IMR-90 (cell line): ENCODE measurements at regions not wholly inside any gene's neighbourhood (a gene's known extent, or its start where the extent isn't known, plus 50 kb on each side); places are given as distances from the start of the nearest gene placed in this dataset.

Experiments
- ATAC-seq: fragments of 200-7000 bp; cut with Tn5 transposase; 2 replicates; pipeline ENCODE4 v1.9.1; 2020; ENCODE audit warnings: low read depth, mild to moderate bottlenecking, moderate library complexity
- BruUV-seq: library from RNA; stranded (reverse); fragments of 400-500 nt; replicated peaks from 2 replicates; lab custom pipeline; 2021; lab: Mats Ljungman, UMichigan
- CTCF ChIA-PET: fragments of 300-600 bp; formaldehyde crosslinking; extraction: SDS; loops from one replicate; lab custom pipeline; 2021; ENCODE audit warnings: antibody characterized with exemption; lab: Yijun Ruan, JAX
- POLR2A ChIA-PET: fragments of 300-600 bp; sonication (Branson Sonifier 250); formaldehyde crosslinking; loops from one replicate; lab custom pipeline; 2022; ENCODE audit warnings: antibody characterized with exemption; ENCODE audit not compliant: unreplicated experiment; lab: Charles Lee
- DNase-seq: peaks from one replicate; pipeline ENCODE4 v3.0.0; 2013
- H2AFZ ChIP-seq: replicated peaks from 2 replicates; pipeline ENCODE3; 2013; ENCODE audit warnings: low read length, mild to moderate bottlenecking; ENCODE audit not compliant: poor library complexity
- H2AK5ac ChIP-seq: 2 replicates; pipeline ENCODE4 v1.6.1; 2013; ENCODE audit warnings: low read depth, low read length, inconsistent platforms
- H2AK9ac ChIP-seq: replicated peaks from 2 replicates; pipeline ENCODE3; 2013; ENCODE audit warnings: mild to moderate bottlenecking, low read depth, low read length, moderate library complexity; ENCODE audit not compliant: poor library complexity
- H2BK120ac ChIP-seq: 2 replicates; pipeline ENCODE4 v1.6.1; 2013; ENCODE audit warnings: low read depth, low read length, inconsistent platforms
- H2BK15ac ChIP-seq: 3 replicates; pipeline ENCODE4 v1.6.1; 2013; ENCODE audit warnings: low read depth, low read length, inconsistent platforms
- H2BK20ac ChIP-seq: 2 replicates; pipeline ENCODE4 v1.6.1; 2013; ENCODE audit warnings: low read depth, mild to moderate bottlenecking, inconsistent platforms, low read length, moderate library complexity
- H2BK5ac ChIP-seq: 2 replicates; pipeline ENCODE4 v1.6.1; 2013; ENCODE audit warnings: mild to moderate bottlenecking, low read depth, low read length, inconsistent platforms; ENCODE audit not compliant: poor library complexity, severe bottlenecking
- H3K14ac ChIP-seq: replicated peaks from 2 replicates; pipeline ENCODE4 v1.6.1; 2013; ENCODE audit warnings: low read depth, low read length, inconsistent platforms
- H3K18ac ChIP-seq: 2 replicates; pipeline ENCODE4 v1.6.1; 2013; ENCODE audit warnings: low read depth, low read length, control low read depth
- H3K23ac ChIP-seq: 2 replicates; pipeline ENCODE4 v1.6.1; 2013; ENCODE audit warnings: low read depth, low read length, inconsistent platforms
- H3K27ac ChIP-seq: 2 replicates; pipeline ENCODE4 v1.5.1; 2013; ENCODE audit warnings: mild to moderate bottlenecking, control low read depth, low read length; ENCODE audit not compliant: insufficient read depth
- H3K27me3 ChIP-seq: 2 replicates; pipeline ENCODE4 v1.6.1; 2013; ENCODE audit warnings: low read length; ENCODE audit not compliant: control insufficient read depth, insufficient read depth
- H3K36me3 ChIP-seq: 2 replicates; pipeline ENCODE4 v1.6.1; 2013; ENCODE audit warnings: low read length, mixed read lengths; ENCODE audit not compliant: control insufficient read depth, insufficient read depth
- H3K4ac ChIP-seq: 2 replicates; pipeline ENCODE4 v1.6.1; 2013; ENCODE audit warnings: low read depth, low read length, inconsistent platforms
- H3K4me1 ChIP-seq: 2 replicates; pipeline ENCODE4 v1.6.1; 2013; ENCODE audit warnings: low read length, mixed read lengths; ENCODE audit not compliant: control insufficient read depth, insufficient read depth
- H3K4me2 ChIP-seq: 2 replicates; pipeline ENCODE4 v1.6.1; 2013; ENCODE audit warnings: low read depth, mild to moderate bottlenecking, control low read depth, low read length, moderate library complexity
- H3K4me3 ChIP-seq: 2 replicates; pipeline ENCODE4 v1.5.1; 2013; ENCODE audit warnings: low read depth, mild to moderate bottlenecking, control low read depth, low read length, moderate library complexity; ENCODE audit not compliant: insufficient read depth
- H3K56ac ChIP-seq: 2 replicates; pipeline ENCODE4 v1.6.1; 2013; ENCODE audit warnings: low read length, inconsistent platforms; ENCODE audit not compliant: insufficient read depth; ENCODE audit errors: extremely low read depth
- H3K79me1 ChIP-seq, 2 experiments: 2 replicates each; pipeline ENCODE4 v1.6.1; 2013; ENCODE audit warnings: low read length in 2 of 2, inconsistent platforms in 1 of 2, low read depth in 1 of 2
- H3K9ac ChIP-seq: 2 replicates; pipeline ENCODE4 v1.6.1; 2013; ENCODE audit warnings: low read depth, low read length, control low read depth
- H3K9me1 ChIP-seq: 2 replicates; pipeline ENCODE4 v1.6.1; 2013; ENCODE audit warnings: low read length, inconsistent platforms; ENCODE audit not compliant: insufficient read depth
- H3K9me3 ChIP-seq: 2 replicates; pipeline ENCODE4 v1.6.1; 2013; ENCODE audit warnings: low read length; ENCODE audit not compliant: control insufficient read depth, insufficient read depth
- H4K20me1 ChIP-seq: 2 replicates; pipeline ENCODE4 v1.6.1; 2013; ENCODE audit warnings: low read length, inconsistent platforms; ENCODE audit not compliant: insufficient read depth
- H4K5ac ChIP-seq: 2 replicates; pipeline ENCODE4 v1.6.1; 2013; ENCODE audit warnings: mild to moderate bottlenecking, low read depth, low read length, control low read depth
- H4K8ac ChIP-seq, 2 experiments: 2 replicates each; pipeline ENCODE4 v1.6.1; 2013; ENCODE audit warnings: low read depth in 2 of 2, low read length in 2 of 2, control low read depth in 1 of 2, inconsistent platforms in 1 of 2
- H4K91ac ChIP-seq: 2 replicates; pipeline ENCODE4 v1.6.1; 2013; ENCODE audit warnings: low read depth, low read length, inconsistent platforms; ENCODE audit not compliant: insufficient read depth
- BHLHE40 ChIP-seq: fragments of 150-350 bp; IDR thresholded peaks from 2 replicates; pipeline ENCODE4 v1.6.1; 2016; ENCODE audit warnings: mild to moderate bottlenecking, low read depth, low read length
- CEBPB ChIP-seq: IDR thresholded peaks from 2 replicates; pipeline ENCODE4 v1.6.1; 2012; ENCODE audit warnings: low read depth, low read length, improper control_type of control experiment
- CHD1 ChIP-seq: IDR thresholded peaks from 2 replicates; pipeline ENCODE4 v1.6.1; 2012; ENCODE audit warnings: low read depth, low read length, improper control_type of control experiment
- CTCF ChIP-seq: conservative IDR thresholded peaks from 2 replicates; pipeline ENCODE4 v1.5.1; 2012; ENCODE audit warnings: mild to moderate bottlenecking, low read depth, low read length, improper control_type of control experiment
- ELK1 ChIP-seq: fragments of 150-350 bp; IDR thresholded peaks from 2 replicates; pipeline ENCODE4 v1.6.1; 2016; ENCODE audit warnings: low read depth, mild to moderate bottlenecking, low read length, moderate library complexity, borderline replicate concordance
- FOS ChIP-seq: fragments of 150-350 bp; IDR thresholded peaks from 2 replicates; pipeline ENCODE4 v1.6.1; 2016; ENCODE audit warnings: low read depth, low read length
- MAFK ChIP-seq: IDR thresholded peaks from 2 replicates; pipeline ENCODE4 v1.6.1; 2012; ENCODE audit warnings: low read depth, low read length, improper control_type of control experiment
- MAZ ChIP-seq: IDR thresholded peaks from 2 replicates; pipeline ENCODE4 v1.6.1; 2012; ENCODE audit warnings: low read depth, mild to moderate bottlenecking, low read length, improper control_type of control experiment, moderate library complexity, borderline replicate concordance
- MXI1 ChIP-seq: IDR thresholded peaks from 2 replicates; pipeline ENCODE4 v1.6.1; 2012; ENCODE audit warnings: low read depth, mild to moderate bottlenecking, low read length, moderate library complexity, borderline replicate concordance
- NFE2L2 ChIP-seq: fragments of 150-350 bp; IDR thresholded peaks from 2 replicates; pipeline ENCODE4 v1.6.1; 2016; ENCODE audit warnings: low read depth, mild to moderate bottlenecking, low read length
- POLR2A ChIP-seq: IDR thresholded peaks from 2 replicates; pipeline ENCODE4 v1.6.1; 2012; ENCODE audit warnings: mild to moderate bottlenecking, low read depth, low read length
- RAD21 ChIP-seq: IDR thresholded peaks from 2 replicates; pipeline ENCODE4 v1.6.1; 2012; ENCODE audit warnings: low read length, improper control_type of control experiment
- RCOR1 ChIP-seq: IDR thresholded peaks from 2 replicates; pipeline ENCODE4 v1.6.1; 2012; ENCODE audit warnings: mild to moderate bottlenecking, low read length, improper control_type of control experiment; ENCODE audit not compliant: insufficient replicate concordance
- RFX5 ChIP-seq: IDR thresholded peaks from 2 replicates; pipeline ENCODE4 v1.8.0; 2012; ENCODE audit warnings: low read depth, mild to moderate bottlenecking, low read length, moderate library complexity
- SMC3 ChIP-seq: fragments of 150-350 bp; IDR thresholded peaks from 2 replicates; pipeline ENCODE4 v1.6.1; 2016; ENCODE audit warnings: low read depth, mild to moderate bottlenecking, antibody characterized with exemption, low read length, moderate library complexity
- USF2 ChIP-seq: fragments of 150-350 bp; IDR thresholded peaks from 2 replicates; pipeline ENCODE4 v1.6.1; 2017; ENCODE audit warnings: mild to moderate bottlenecking, antibody characterized with exemption, low read length, low read depth
- WGBS, 2 experiments: methylation state at CpG; one replicate each; pipeline versions ENCODE4 v1.1.5 to v1.1.7; 2013; ENCODE audit warnings: missing lambda C conversion rate in 2 of 2; ENCODE audit not compliant: insufficient read length in 1 of 2; ENCODE audit errors: extremely low coverage in 2 of 2; 5-methylcytosine and 5-hydroxymethylcytosine counted together
- dilution Hi-C: fragments of 300-500 bp; cut with HindIII; formaldehyde crosslinking; loops from one replicate; pipeline ENCODE4 v1.14.3; 2018; ENCODE audit warnings: low sequenced_read_pairs; ENCODE audit not compliant: unreplicated experiment
- in situ Hi-C: fragments of 300-500 bp; cut with MboI; formaldehyde crosslinking; loops from 3 replicates; pipeline ENCODE4 v1.14.3; 2019; ENCODE audit warnings: low sequenced_read_pairs, inconsistent platforms, mixed read lengths
- intact Hi-C: fragments of 100-400 bp; cut with micrococcal nuclease; formaldehyde crosslinking; loops from 2 replicates; pipeline ENCODE4 v1.10.0; 2022

GRCh38 chr2:4417771-4418170 is 714.4 kb downstream of the DCDC2C start:
- CTCF ChIA-PET = no interaction called here
- Histone ChIP-seq H2AK5ac (no peak overlapping the region), H3K27me3 (no peaks in the 10 kb centered on the region), H3K56ac (no peak overlapping the region), H2BK5ac (no peak overlapping the region), H2AFZ (no peak overlapping the region), H2BK120ac (no peak overlapping the region), H3K36me3 (no peaks in the 10 kb centered on the region), H3K79me1 (no peaks in the 10 kb centered on the region), H3K4ac (no peak overlapping the region), H3K4me1 (no peaks in the 10 kb centered on the region), H3K27ac (no peak overlapping the region), H2BK15ac (no peak overlapping the region), H3K18ac (no peak overlapping the region), H3K23ac (no peak overlapping the region), H2AK9ac (no peak overlapping the region), H3K4me3 (no peak overlapping the region), H4K8ac (no peak overlapping the region), H4K91ac (no peak overlapping the region), H2BK20ac (no peak overlapping the region), H3K9me3 (peaks cover 27% of the 10 kb centered on the region), H4K5ac (no peak overlapping the region), H3K4me2 (no peak overlapping the region), H3K9me1 (no peaks in the 10 kb centered on the region), H3K14ac (no peak overlapping the region), H3K9ac (no peak overlapping the region), H4K20me1 (no peaks in the 10 kb centered on the region)
- no TSS peak for BruUV-seq
- in situ Hi-C loops (no loop called here), intact Hi-C loops (no loop called here), dilution Hi-C loops (no loop called here)
- 70% methylated on average over 2 of the region's 6 CpGs; no CpG with 5 or more reads in 1 of the 2 experiments for WGBS, 2 experiments
- DNase-seq (no peak), ATAC-seq (no peak)
- POLR2A ChIA-PET = no interaction called here
- TF ChIP-seq POLR2A = no peak
- no peak for TF ChIP-seq FOS
- no peak for TF ChIP-seq RCOR1
- no peak for TF ChIP-seq MAZ
- TF ChIP-seq CTCF = no peak
- no peak for TF ChIP-seq RFX5
- no peak for TF ChIP-seq BHLHE40
- no peak for TF ChIP-seq MAFK
- no peak for TF ChIP-seq MXI1
- no peak for TF ChIP-seq SMC3
- TF ChIP-seq NFE2L2 = no peak
- no peak for TF ChIP-seq CEBPB
- no peak for TF ChIP-seq ELK1
- no peak for TF ChIP-seq USF2
- no peak for TF ChIP-seq RAD21
- TF ChIP-seq CHD1 = no peak
